ENCODE measurements at regions not wholly inside any gene's neighbourhood (a gene's known extent, or its start where the extent isn't known, plus 50 kb on each side); places are given as distances from the start of the nearest gene placed in this dataset.

DNA sequence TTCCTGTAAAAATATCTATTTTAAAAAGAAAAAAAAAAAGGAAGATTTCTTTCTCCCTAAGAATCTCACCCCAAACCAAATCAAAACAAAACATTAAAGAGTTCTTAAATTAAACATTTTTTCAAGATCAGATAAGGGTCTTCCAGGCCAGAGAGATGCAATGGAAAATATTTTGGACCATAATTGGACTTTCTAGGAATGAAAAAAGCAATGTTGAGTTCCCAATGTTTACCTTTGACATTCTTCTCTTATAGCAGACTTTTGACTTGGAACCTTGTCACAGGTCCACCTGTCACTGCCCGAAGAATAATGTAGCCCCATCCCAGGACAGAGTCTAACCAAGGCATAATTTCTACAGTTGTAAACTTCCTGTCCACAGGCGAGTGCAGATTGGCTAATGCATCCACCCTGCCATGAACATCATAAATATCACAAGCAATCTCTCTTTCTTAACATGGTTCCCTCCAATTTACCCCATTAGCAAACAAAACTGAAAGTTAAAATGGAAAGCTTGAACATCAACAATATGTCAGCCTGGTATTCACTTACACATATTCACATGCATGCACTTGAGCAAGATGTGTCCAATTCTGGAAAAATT is 121.7 kb upstream of the ZNF366 start:
- Histone ChIP-seq H3K4me3 (ENCODE audit: low read depth, low read length, poor library complexity, severe bottlenecking) (no peak overlapping the region), H3K9me3 (ENCODE audit: low read depth, low read length, poor library complexity, severe bottlenecking) (no peaks in the 10 kb centered on the region), H3K27ac (ENCODE audit: low read depth, low read length, poor library complexity, severe bottlenecking) (no peak overlapping the region), H3K4me1 (ENCODE audit: insufficient read depth, low read length, poor library complexity, severe bottlenecking) (no peaks in the 10 kb centered on the region), H3K27me3 (replicated peaks; ENCODE audit: insufficient read depth, low read depth, low read length, poor library complexity) (no peaks in the 10 kb centered on the region), H3K36me3 (ENCODE audit: insufficient read depth, low read length, poor library complexity, severe bottlenecking) (no peaks in the 10 kb centered on the region)
- POLR2A ChIA-PET (ENCODE audit: low non-redundant PET), result no interaction called here
- BruUV-seq (replicated peaks), result no TSS peak
- intact Hi-C loops (cut with micrococcal nuclease; ENCODE audit: unreplicated experiment), result no loop called here
- no peak for TF ChIP-seq EZH2 (IDR thresholded peaks at IDR 0.05; ENCODE audit: borderline replicate concordance, low read depth, low read length, poor library complexity, severe bottlenecking)
- TF ChIP-seq, protein P1, sequence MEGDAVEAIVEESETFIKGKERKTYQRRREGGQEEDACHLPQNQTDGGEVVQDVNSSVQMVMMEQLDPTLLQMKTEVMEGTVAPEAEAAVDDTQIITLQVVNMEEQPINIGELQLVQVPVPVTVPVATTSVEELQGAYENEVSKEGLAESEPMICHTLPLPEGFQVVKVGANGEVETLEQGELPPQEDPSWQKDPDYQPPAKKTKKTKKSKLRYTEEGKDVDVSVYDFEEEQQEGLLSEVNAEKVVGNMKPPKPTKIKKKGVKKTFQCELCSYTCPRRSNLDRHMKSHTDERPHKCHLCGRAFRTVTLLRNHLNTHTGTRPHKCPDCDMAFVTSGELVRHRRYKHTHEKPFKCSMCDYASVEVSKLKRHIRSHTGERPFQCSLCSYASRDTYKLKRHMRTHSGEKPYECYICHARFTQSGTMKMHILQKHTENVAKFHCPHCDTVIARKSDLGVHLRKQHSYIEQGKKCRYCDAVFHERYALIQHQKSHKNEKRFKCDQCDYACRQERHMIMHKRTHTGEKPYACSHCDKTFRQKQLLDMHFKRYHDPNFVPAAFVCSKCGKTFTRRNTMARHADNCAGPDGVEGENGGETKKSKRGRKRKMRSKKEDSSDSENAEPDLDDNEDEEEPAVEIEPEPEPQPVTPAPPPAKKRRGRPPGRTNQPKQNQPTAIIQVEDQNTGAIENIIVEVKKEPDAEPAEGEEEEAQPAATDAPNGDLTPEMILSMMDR (conservative IDR thresholded peaks at IDR 0.05; ENCODE audit: low read depth, low read length), result no peak
- no peak for DNase-seq (ENCODE audit: low spot score)
- CTCF ChIA-PET, result no interaction called here

DNA sequence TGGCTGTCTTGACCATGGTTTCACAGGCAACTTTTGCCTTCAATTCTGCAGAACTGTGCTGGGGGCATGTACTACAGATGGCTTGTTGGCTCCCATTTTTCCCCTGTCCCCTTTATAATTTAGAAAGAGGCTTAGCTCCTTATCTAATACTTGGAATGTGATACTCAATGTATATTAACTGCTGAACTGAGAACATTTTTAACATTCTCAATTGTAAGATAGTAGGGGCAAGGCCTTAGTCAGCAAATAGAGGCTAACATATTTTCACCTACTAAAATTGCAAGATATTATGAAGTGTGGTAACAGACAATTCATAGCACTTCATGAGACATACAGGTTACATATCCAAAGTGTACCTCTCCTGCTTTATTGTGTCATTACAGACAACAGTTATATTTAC is 118.1 kb upstream of the ZNF366 start:
- H3K4me3 ChIP-seq (ENCODE audit: low read depth, low read length, poor library complexity, severe bottlenecking), result no peak overlapping the region
- no peaks in the 10 kb centered on the region for H3K4me1 ChIP-seq (ENCODE audit: insufficient read depth, low read length, poor library complexity, severe bottlenecking)
- ChIA-PET POLR2A (ENCODE audit: low non-redundant PET) (no interaction called here), CTCF (no interaction called here)
- no TSS peak for BruUV-seq (replicated peaks)
- H3K36me3 ChIP-seq (ENCODE audit: insufficient read depth, low read length, poor library complexity, severe bottlenecking), result no peaks in the 10 kb centered on the region
- no peak overlapping the region for H3K27ac ChIP-seq (ENCODE audit: low read depth, low read length, poor library complexity, severe bottlenecking)
- intact Hi-C loops (cut with micrococcal nuclease; ENCODE audit: unreplicated experiment), result no loop called here
- DNase-seq (ENCODE audit: low spot score), result no peak
- TF ChIP-seq, protein P1 (conservative IDR thresholded peaks at IDR 0.05; ENCODE audit: low read depth, low read length), result no peak
- TF ChIP-seq EZH2 (IDR thresholded peaks at IDR 0.05; ENCODE audit: borderline replicate concordance, low read depth, low read length, poor library complexity, severe bottlenecking), result no peak
- no peaks in the 10 kb centered on the region for H3K27me3 ChIP-seq (replicated peaks; ENCODE audit: insufficient read depth, low read depth, low read length, poor library complexity)
- H3K9me3 ChIP-seq (ENCODE audit: low read depth, low read length, poor library complexity, severe bottlenecking), result no peaks in the 10 kb centered on the region

DNA sequence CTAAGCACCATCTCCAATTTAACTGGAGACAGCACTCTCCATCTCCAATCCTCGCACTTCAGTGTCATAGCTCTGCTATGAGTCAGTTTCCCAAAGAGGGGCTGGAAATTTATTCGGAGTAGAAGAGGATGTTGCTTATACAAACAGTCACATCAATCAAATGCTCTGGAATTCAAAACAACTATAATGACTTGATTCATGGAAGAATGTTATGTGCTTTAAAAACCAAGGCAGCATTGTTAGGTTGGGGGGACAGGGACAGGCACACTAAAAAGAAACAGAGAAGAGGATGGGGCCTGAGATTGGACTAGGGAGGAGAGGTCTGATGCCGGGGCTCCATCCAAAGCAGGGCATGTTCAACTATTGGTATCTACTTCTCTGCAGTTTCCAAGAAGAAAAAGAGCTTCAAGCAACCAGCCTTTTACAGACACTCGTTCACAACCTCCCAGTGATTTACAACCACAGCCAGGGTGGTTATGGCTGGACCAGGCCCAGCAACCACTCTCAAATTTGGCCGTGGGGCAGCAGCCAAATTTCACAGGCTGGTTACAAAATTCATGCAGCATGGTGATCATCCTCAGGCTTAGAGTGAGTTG is 117.5 kb upstream of the ZNF366 start:
- intact Hi-C loops (cut with micrococcal nuclease; ENCODE audit: unreplicated experiment), result no loop called here
- POLR2A ChIA-PET (ENCODE audit: low non-redundant PET), result no interaction called here
- Histone ChIP-seq H3K9me3 (ENCODE audit: low read depth, low read length, poor library complexity, severe bottlenecking) (no peaks in the 10 kb centered on the region), H3K4me1 (ENCODE audit: insufficient read depth, low read length, poor library complexity, severe bottlenecking) (no peaks in the 10 kb centered on the region), H3K36me3 (ENCODE audit: insufficient read depth, low read length, poor library complexity, severe bottlenecking) (no peaks in the 10 kb centered on the region), H3K27ac (ENCODE audit: low read depth, low read length, poor library complexity, severe bottlenecking) (no peak overlapping the region), H3K4me3 (ENCODE audit: low read depth, low read length, poor library complexity, severe bottlenecking) (no peak overlapping the region), H3K27me3 (replicated peaks; ENCODE audit: insufficient read depth, low read depth, low read length, poor library complexity) (no peaks in the 10 kb centered on the region)
- TF ChIP-seq, protein P1 (conservative IDR thresholded peaks at IDR 0.05; ENCODE audit: low read depth, low read length), result no peak
- CTCF ChIA-PET, result no interaction called here
- peak; percentile 25 for DNase-seq (ENCODE audit: low spot score)
- no TSS peak for BruUV-seq (replicated peaks)
